SJSA1 (cell line): ENCODE measurements at regions not wholly inside any gene's neighbourhood (a gene's known extent, or its start where the extent isn't known, plus 50 kb on each side); places are given as distances from the start of the nearest gene placed in this dataset.

Experiments
- DNase-seq, 2 experiments: peaks; one replicate each; pipeline ENCODE4 v3.0.0-alpha.2; 2015 to 2020; ENCODE audit warnings: low spot score in 2 of 2, low read depth in 1 of 2
- H3K27ac ChIP-seq: fragments of 250-450 bp; sonication (Bioruptor Pico); 2 replicates; pipeline ENCODE4 v1.5.1; 2020; ENCODE audit warnings: mild to moderate bottlenecking, moderate library complexity
- H3K27me3 ChIP-seq: fragments of 250-450 bp; sonication (Bioruptor Pico); replicated peaks from 2 replicates; pipeline ENCODE4 v1.5.1; 2020; ENCODE audit warnings: mild to moderate bottlenecking, moderate library complexity
- H3K36me3 ChIP-seq: fragments of 250-450 bp; sonication (Bioruptor Pico); 2 replicates; pipeline ENCODE4 v1.5.1; 2020; ENCODE audit warnings: mild to moderate bottlenecking
- H3K4me1 ChIP-seq: fragments of 250-450 bp; sonication (Bioruptor Pico); replicated peaks from 2 replicates; pipeline ENCODE4 v1.6.1; 2021; ENCODE audit warnings: mild to moderate bottlenecking
- H3K4me3 ChIP-seq: fragments of 250-450 bp; sonication (Bioruptor Pico); 2 replicates; pipeline ENCODE4 v1.5.1; 2020; ENCODE audit warnings: mild to moderate bottlenecking
- H3K9me3 ChIP-seq: fragments of 250-450 bp; sonication (Bioruptor Pico); replicated peaks from 2 replicates; pipeline ENCODE4 v1.5.1; 2020; ENCODE audit warnings: mild to moderate bottlenecking

GRCh38 chr13:73962284-73962683 is 171.9 kb downstream of the KLF12 start:
- Histone ChIP-seq H3K27me3 (no peaks in the 10 kb centered on the region), H3K36me3 (no peaks in the 10 kb centered on the region), H3K9me3 (no peaks in the 10 kb centered on the region), H3K27ac (no peak overlapping the region), H3K4me1 (no peaks in the 10 kb centered on the region), H3K4me3 (no peak overlapping the region)
- no peak for DNase-seq

GRCh38 chr13:73961181-73961580 is 173.0 kb downstream of the KLF12 start:
- no peak for DNase-seq
- Histone ChIP-seq H3K36me3 (no peaks in the 10 kb centered on the region), H3K4me1 (no peaks in the 10 kb centered on the region), H3K4me3 (no peak overlapping the region), H3K27me3 (no peaks in the 10 kb centered on the region), H3K9me3 (no peaks in the 10 kb centered on the region), H3K27ac (no peak overlapping the region)

- no peak overlapping the region for H3K27ac ChIP-seq
- no peak overlapping the region for H3K4me3 ChIP-seq
- H3K36me3 ChIP-seq, result no peaks in the 10 kb centered on the region
- no peaks in the 10 kb centered on the region for H3K27me3 ChIP-seq
- H3K9me3 ChIP-seq, result no peaks in the 10 kb centered on the region
- no peak for DNase-seq
- no peaks in the 10 kb centered on the region for H3K4me1 ChIP-seq
Observed at GRCh38 chr13:73960474-73960873, 173.7 kb downstream of the KLF12 start.

- no peak overlapping the region for H3K4me3 ChIP-seq
- H3K9me3 ChIP-seq, result no peaks in the 10 kb centered on the region
- H3K4me1 ChIP-seq, result no peaks in the 10 kb centered on the region
- no peaks in the 10 kb centered on the region for H3K36me3 ChIP-seq
- H3K27me3 ChIP-seq, result no peaks in the 10 kb centered on the region
- no peak for DNase-seq
- no peak overlapping the region for H3K27ac ChIP-seq
Observed at GRCh38 chr13:73958657-73959397, 175.4 kb downstream of the KLF12 start.

GRCh38 chr13:73957889-73958288 is 176.3 kb downstream of the KLF12 start:
- H3K27ac ChIP-seq, result no peak overlapping the region
- no peak for DNase-seq
- no peak overlapping the region for H3K4me3 ChIP-seq
- H3K4me1 ChIP-seq, result no peaks in the 10 kb centered on the region
- no peaks in the 10 kb centered on the region for H3K9me3 ChIP-seq
- H3K27me3 ChIP-seq, result no peaks in the 10 kb centered on the region
- no peaks in the 10 kb centered on the region for H3K36me3 ChIP-seq

- Histone ChIP-seq H3K9me3 (no peaks in the 10 kb centered on the region), H3K27me3 (no peaks in the 10 kb centered on the region), H3K4me1 (no peaks in the 10 kb centered on the region), H3K4me3 (no peak overlapping the region), H3K27ac (no peak overlapping the region), H3K36me3 (no peaks in the 10 kb centered on the region)
- DNase-seq, result no peak
Observed at GRCh38 chr13:73956795-73957408, 177.3 kb downstream of the KLF12 start.

GRCh38 chr13:73955977-73956500 is 178.2 kb downstream of the KLF12 start:
- no peak overlapping the region for H3K4me3 ChIP-seq
- no peak overlapping the region for H3K27ac ChIP-seq
- H3K9me3 ChIP-seq, result no peaks in the 10 kb centered on the region
- DNase-seq, result no peak
- no peaks in the 10 kb centered on the region for H3K27me3 ChIP-seq
- no peaks in the 10 kb centered on the region for H3K4me1 ChIP-seq
- no peaks in the 10 kb centered on the region for H3K36me3 ChIP-seq

- DNase-seq, result no peak
- no peaks in the 10 kb centered on the region for H3K4me1 ChIP-seq
- no peak overlapping the region for H3K4me3 ChIP-seq
- no peaks in the 10 kb centered on the region for H3K36me3 ChIP-seq
- H3K9me3 ChIP-seq, result no peaks in the 10 kb centered on the region
- no peak overlapping the region for H3K27ac ChIP-seq
- H3K27me3 ChIP-seq, result no peaks in the 10 kb centered on the region
Observed at GRCh38 chr13:73954808-73955207, 179.4 kb downstream of the KLF12 start.

GRCh38 chr13:73952648-73953047 is 181.6 kb downstream of the KLF12 start:
- DNase-seq, result no peak
- Histone ChIP-seq H3K4me3 (no peak overlapping the region), H3K9me3 (no peaks in the 10 kb centered on the region), H3K27me3 (no peaks in the 10 kb centered on the region), H3K4me1 (no peaks in the 10 kb centered on the region), H3K36me3 (no peaks in the 10 kb centered on the region), H3K27ac (no peak overlapping the region)

GRCh38 chr13:73948848-73949529 is 185.2 kb downstream of the KLF12 start:
- Histone ChIP-seq H3K9me3 (no peaks in the 10 kb centered on the region), H3K4me3 (no peak overlapping the region), H3K27me3 (no peaks in the 10 kb centered on the region), H3K36me3 (no peaks in the 10 kb centered on the region), H3K4me1 (no peaks in the 10 kb centered on the region), H3K27ac (no peak overlapping the region)
- no peak for DNase-seq

- Histone ChIP-seq H3K36me3 (no peaks in the 10 kb centered on the region), H3K4me1 (no peaks in the 10 kb centered on the region), H3K4me3 (no peak overlapping the region), H3K27me3 (no peaks in the 10 kb centered on the region), H3K9me3 (no peaks in the 10 kb centered on the region), H3K27ac (no peak overlapping the region)
- DNase-seq, result no peak
Observed at GRCh38 chr13:73945871-73946270, 188.3 kb downstream of the KLF12 start.

GRCh38 chr13:73945382-73945781 is 188.8 kb downstream of the KLF12 start:
- no peaks in the 10 kb centered on the region for H3K27me3 ChIP-seq
- no peaks in the 10 kb centered on the region for H3K4me1 ChIP-seq
- no peak overlapping the region for H3K27ac ChIP-seq
- no peaks in the 10 kb centered on the region for H3K36me3 ChIP-seq
- no peak overlapping the region for H3K4me3 ChIP-seq
- H3K9me3 ChIP-seq, result no peaks in the 10 kb centered on the region
- DNase-seq, result no peak

GRCh38 chr13:73943965-73944233 is 190.3 kb downstream of the KLF12 start:
- Histone ChIP-seq H3K9me3 (no peaks in the 10 kb centered on the region), H3K4me1 (peaks cover 12% of the 10 kb centered on the region), H3K36me3 (no peaks in the 10 kb centered on the region), H3K27ac (no peak overlapping the region), H3K27me3 (no peaks in the 10 kb centered on the region), H3K4me3 (no peak overlapping the region)
- DNase-seq, result no peak

GRCh38 chr13:73943137-73943964 is 190.9 kb downstream of the KLF12 start:
- no peak for DNase-seq
- no peak overlapping the region for H3K27ac ChIP-seq
- no peaks in the 10 kb centered on the region for H3K27me3 ChIP-seq
- H3K36me3 ChIP-seq, result no peaks in the 10 kb centered on the region
- H3K4me3 ChIP-seq, result no peak overlapping the region
- no peaks in the 10 kb centered on the region for H3K9me3 ChIP-seq
- peaks cover 17% of the 10 kb centered on the region for H3K4me1 ChIP-seq
